Middle frontal gyrus (tissue), 1 donor: ENCODE measurements at regions not wholly inside any gene's neighbourhood (a gene's known extent, or its start where the extent isn't known, plus 50 kb on each side); places are given as distances from the start of the nearest gene placed in this dataset.

Experiments
- DNase-seq: peaks from one replicate; pipeline ENCODE4 v3.0.0-alpha.2; 2015; ENCODE audit warnings: low spot score; ENCODE audit errors: extremely low spot score

- DNase-seq, result no peak
Observed at GRCh38 chr12:132408626-132409494, 79.5 kb upstream of the GALNT9 start.

- DNase-seq, result no peak
Observed at GRCh38 chr12:132407992-132408391, 78.6 kb upstream of the GALNT9 start.

- no peak for DNase-seq
Observed at GRCh38 chr12:132407451-132407961, 78.1 kb upstream of the GALNT9 start.

GRCh38 chr12:132406493-132407450 lies 77.4 kb upstream of the GALNT9 start:
- DNase-seq, result no peak

DNA sequence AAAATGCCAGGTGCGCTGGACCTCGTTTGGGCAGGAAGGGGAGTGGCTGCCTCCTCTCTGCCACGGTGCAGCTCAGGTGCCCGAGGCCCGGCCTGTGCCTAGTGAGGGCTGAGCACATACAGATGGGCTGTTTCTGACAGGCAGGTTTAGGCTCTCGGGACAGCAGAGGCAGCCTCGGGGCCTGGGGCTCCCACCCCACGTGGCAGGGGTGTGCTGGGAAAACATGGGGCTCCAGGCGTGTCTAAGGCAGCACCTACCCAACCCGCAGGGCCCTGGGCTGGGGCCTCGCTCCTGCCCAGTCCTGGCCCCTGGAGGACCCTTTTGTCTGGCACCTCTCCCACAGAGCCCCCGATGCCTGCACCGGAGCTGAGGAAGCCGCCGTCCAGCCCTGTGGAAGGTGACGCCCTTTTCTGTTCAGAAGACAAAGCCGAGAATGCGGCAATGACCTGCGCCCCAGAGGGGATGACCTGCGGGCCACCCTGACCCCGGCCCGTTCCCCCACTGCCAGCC lies 76.4 kb upstream of the GALNT9 start:
- DNase-seq, result no peak

DNA sequence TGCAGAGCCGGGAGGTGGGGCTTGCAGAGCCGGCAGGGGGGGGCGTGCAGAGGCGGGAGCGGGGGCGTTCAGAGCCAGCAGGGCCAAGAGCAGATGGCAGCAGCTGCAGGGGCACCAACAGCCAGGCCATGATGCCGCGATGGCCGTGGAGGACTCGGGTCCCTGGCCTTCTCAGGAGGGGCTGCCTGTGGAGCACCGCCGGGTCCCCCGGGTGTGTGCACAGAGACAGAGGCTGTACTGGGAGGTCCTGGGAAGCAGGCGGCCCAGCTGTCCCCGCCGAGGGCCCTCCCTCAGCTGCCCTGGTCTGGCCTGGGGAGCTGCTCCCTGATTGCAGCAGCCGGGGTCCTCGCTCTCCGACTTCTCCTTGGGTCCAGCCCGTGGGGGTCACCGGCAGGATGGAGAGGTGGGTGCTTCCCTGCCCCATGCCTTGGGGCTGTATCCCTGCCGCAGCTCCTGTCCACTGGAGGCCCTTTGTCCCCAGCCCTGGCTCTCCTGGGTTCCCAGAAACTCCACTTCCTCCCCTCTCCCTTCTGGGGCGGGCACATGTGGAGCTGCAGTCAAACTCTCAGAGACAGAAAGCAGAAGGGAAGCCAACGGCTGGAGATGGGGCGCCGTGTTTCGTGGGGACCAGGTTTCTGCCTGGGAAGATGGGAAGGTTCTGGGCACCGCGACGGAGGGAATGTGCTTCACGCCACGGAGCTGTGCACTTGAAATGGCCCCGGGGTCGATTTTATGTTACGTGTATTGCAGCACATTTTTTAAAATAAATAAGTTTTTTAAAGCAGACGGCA lies 75.8 kb upstream of the GALNT9 start:
- DNase-seq, result no peak

- DNase-seq, result no peak
Observed at GRCh38 chr12:132404435-132404855, 75.1 kb upstream of the GALNT9 start.

DNA sequence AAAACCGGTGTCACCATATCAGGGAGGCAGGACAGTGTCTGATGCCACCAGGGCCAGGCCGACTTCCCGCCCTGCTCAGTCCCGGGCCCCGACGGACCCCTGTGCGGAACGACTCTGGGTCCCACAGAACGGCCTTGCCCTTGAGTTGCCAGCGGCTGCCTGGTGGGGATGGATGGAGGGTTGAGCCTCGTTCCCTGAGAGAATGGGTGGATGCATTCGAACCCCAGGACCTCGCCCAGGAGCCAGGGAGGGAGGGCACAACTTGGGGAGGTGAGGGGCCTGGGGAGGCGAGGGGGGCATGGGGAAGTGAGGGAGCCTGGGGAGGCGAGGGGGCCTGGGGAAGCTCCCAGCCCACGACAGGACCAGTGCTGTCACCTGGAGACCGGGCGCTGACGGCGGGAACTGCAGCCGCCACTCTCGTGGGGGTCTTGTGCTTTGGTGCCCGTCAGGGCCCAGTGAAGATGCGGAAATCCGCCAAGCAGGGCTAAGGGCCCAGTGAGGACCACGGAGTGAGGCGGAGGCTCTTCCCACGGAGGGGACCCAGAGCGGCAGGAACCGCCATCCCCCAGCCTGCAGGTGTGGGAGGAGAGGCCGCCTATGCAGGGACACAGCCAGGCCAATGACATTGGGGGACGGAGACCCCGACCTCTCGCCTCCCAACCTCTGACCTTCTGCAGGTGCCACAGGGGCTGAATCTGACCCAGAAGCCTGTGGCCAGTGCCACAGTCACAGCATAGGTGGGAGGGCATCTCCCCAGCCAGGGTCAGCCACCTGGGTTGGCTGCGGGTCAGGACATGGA lies 74.4 kb upstream of the GALNT9 start:
- DNase-seq, result no peak

GRCh38 chr12:132402831-132403416 lies 73.5 kb upstream of the GALNT9 start:
- no peak for DNase-seq

- DNase-seq, result no peak
Observed at GRCh38 chr12:132401982-132402381, 72.6 kb upstream of the GALNT9 start.

GRCh38 chr12:132400011-132400641 lies 70.7 kb upstream of the GALNT9 start:
- no peak for DNase-seq

DNA sequence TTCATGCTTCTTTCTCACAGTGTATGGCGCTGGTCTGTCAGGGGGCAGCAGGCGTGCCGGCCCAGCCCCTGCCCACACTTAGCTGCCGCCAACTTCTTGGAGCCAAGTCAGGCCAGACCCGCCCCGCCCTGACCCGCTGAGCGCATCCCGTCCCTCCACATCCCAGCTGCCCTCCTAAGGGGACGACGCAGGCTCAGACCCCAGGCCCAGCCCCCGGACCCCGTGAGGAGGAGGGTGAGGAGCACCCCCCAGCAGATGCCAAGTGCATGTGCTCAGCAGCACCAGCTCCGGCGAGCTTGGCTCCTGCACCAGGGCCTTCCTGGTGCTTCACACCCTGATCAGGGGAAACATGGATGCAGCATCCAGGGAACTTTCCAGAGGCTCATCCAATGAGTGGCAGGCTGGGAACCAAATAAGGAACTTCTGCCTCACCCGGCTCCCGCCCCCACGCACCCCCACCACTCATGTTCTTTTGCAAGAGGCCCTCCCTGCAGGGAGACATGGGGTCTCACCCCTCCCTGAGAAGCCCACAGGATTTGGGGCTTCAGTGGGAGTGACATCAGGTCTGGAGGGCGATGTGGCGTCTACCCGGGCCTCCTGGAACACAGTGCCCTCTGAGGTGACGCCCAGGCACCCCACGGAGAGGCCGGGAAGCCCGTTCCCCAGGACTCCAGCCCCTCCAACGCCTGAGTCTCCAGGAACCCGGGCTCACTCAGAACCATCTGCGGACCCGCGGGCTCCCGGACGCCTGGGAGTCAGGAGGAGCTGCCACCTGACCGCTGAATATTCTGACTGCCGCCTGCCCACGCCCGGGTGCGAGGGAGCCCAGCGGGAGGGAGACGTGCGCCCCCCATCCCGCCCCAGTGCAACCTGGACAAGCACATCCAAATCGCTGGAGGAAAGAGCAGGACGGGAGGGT lies 70.0 kb upstream of the GALNT9 start:
- DNase-seq, result no peak

DNA sequence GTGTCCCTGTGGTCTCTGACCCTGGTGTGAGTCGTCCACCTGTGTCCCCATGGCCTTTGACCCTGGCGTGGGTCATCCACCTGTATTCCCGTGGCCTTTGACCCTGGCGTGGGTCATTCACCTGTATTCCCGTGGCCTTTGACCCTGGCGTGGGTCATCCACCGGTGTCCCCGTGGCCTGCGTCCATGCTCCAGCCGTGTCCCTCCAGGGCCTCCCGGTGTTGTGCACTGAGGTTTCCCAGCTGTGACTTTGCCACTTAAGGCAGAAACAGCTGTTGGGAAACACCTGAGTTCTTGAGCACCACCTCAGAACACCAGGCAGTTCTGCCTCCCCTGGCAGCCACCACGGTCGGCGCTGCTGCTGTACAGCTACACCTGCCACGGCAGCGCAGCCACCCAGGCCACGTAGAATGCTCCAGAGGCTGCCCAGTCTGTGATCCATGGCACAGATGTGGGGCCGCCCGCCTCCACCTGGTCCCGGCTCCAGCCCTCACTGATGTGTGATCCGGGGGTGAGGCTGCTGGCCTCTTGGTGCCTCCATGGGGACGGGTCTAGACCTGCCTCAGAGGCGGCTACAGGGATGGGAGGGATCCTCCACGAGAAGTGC lies 69.1 kb upstream of the GALNT9 start:
- DNase-seq, result no peak

DNA sequence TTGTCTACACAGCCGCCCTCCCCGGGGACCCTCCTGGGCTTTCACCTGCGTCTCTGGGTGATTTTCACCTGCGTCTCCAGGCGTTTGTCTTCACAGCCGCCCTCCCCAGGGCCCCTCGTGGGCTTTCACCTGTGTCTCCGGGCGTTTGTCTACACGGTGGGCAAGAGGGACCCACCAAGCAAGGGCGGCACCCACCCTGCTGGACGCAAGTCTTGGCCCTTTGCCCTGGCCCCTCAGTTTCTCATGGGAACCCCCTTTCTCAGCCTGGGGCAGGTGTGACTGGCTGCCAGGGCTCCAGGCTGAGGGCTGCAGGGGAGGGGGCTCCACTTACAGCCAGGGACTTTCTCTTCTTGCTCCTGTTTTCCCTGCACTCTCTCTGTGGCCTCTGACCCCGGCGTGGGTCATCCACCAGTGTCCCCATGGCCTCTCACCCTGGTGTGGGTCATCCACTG lies 68.6 kb upstream of the GALNT9 start:
- no peak for DNase-seq

- DNase-seq, result no peak
Observed at GRCh38 chr12:132397152-132397933, 68.0 kb upstream of the GALNT9 start.

DNA sequence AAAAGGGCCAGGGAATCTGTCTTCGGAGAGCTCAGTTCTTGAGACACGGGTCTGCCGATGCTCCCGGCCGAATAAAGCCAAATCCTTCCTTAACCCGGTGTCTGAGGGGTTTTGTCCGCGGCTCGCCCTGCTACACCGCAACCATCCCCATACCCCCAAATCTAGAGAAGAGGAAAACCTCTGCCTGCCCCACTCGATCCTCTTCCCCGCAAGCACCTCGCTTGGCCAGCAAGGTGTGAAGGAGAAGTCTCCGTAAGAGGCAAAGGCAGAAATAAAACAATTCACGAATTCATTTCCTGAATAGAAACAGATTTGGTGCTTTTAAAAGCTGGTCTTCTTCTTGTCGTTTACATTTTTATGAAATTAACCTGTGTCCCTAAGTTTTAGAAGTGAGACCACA lies 67.3 kb upstream of the GALNT9 start:
- DNase-seq, result no peak

- DNase-seq, result no peak
Observed at GRCh38 chr12:132395908-132396305, 66.5 kb upstream of the GALNT9 start.
